Stimulated activated naive CD8-positive, alpha-beta T cell treated with anti-CD3 and anti-CD28 coated beads, Interleukin-15, amount 100 ng/mL, for 72 hours (primary cell): ENCODE measurements at regions not wholly inside any gene's neighbourhood (a gene's known extent, or its start where the extent isn't known, plus 50 kb on each side); places are given as distances from the start of the nearest gene placed in this dataset.
"Not testable (repeated sequence)": the region's sequence is repeated elsewhere in the genome, so short reads cannot be mapped to it uniquely, and the experiment has no call there.

Experiments
- ATAC-seq: fragments of 150-1000 bp; cut with Tn5 transposase; 2 replicates; pipeline ENCODE4 v1.10.0; 2021; ENCODE audit warnings: mild to moderate bottlenecking, moderate library complexity
- DNase-seq, 2 donors: peaks; one replicate each; pipeline ENCODE4 v3.0.0; 2021 to 2022
- H3K27ac Mint-ChIP-seq, 2 donors: one replicate each; pipeline ENCODE4 v1.8.0; 2022; ENCODE audit warnings: mild to moderate bottlenecking in 2 of 2, mixed read lengths in 2 of 2, moderate library complexity in 2 of 2
- H3K27me3 Mint-ChIP-seq: one replicate; pipeline ENCODE4 v1.8.0; 2022; ENCODE audit warnings: mixed read lengths
- H3K4me1 Mint-ChIP-seq: one replicate; pipeline ENCODE4 v1.8.0; 2022; ENCODE audit warnings: mild to moderate bottlenecking, mixed read lengths
- H3K4me3 Mint-ChIP-seq, 2 donors: one replicate each; pipeline ENCODE4 v1.8.0; 2022; ENCODE audit warnings: mild to moderate bottlenecking in 2 of 2, mixed read lengths in 2 of 2, moderate library complexity in 1 of 2
- H3K9me3 Mint-ChIP-seq, 2 donors: one replicate each; pipeline ENCODE4 v1.8.0; 2022; ENCODE audit warnings: mixed read lengths in 2 of 2

GRCh38 chr19:30254158-30254557 lies 118.0 kb upstream of the ZNF536 start:
- H3K9me3 Mint-ChIP-seq = no peaks in the 10 kb centered on the region
- H3K4me3 Mint-ChIP-seq = no peak overlapping the region
- no peak overlapping the region for H3K27ac Mint-ChIP-seq
- DNase-seq (no peak), ATAC-seq (no peak)
- H3K4me1 Mint-ChIP-seq = no peaks in the 10 kb centered on the region
- peaks cover 51% of the 10 kb centered on the region for H3K27me3 Mint-ChIP-seq

GRCh38 chr19:30254789-30255188 lies 117.4 kb upstream of the ZNF536 start:
- Mint-ChIP-seq H3K4me3 (no peak overlapping the region), H3K9me3 (no peaks in the 10 kb centered on the region), H3K27ac (no peak overlapping the region), H3K4me1 (no peaks in the 10 kb centered on the region), H3K27me3 (peaks cover 51% of the 10 kb centered on the region)
- ATAC-seq (no peak), DNase-seq (no peak)

GRCh38 chr19:30255791-30256495 lies 116.2 kb upstream of the ZNF536 start:
- no peak overlapping the region for H3K4me3 Mint-ChIP-seq
- no peaks in the 10 kb centered on the region for H3K9me3 Mint-ChIP-seq
- H3K27ac Mint-ChIP-seq = no peak overlapping the region
- H3K4me1 Mint-ChIP-seq = no peaks in the 10 kb centered on the region
- DNase-seq = no peak
- peaks cover 51% of the 10 kb centered on the region for H3K27me3 Mint-ChIP-seq
- ATAC-seq = no peak

GRCh38 chr19:30256496-30256850 lies 115.7 kb upstream of the ZNF536 start:
- Mint-ChIP-seq H3K9me3 (no peaks in the 10 kb centered on the region), H3K4me3 (no peak overlapping the region), H3K27ac (no peak overlapping the region), H3K27me3 (peaks cover 51% of the 10 kb centered on the region), H3K4me1 (no peaks in the 10 kb centered on the region)
- DNase-seq = no peak
- ATAC-seq = no peak

- no peaks in the 10 kb centered on the region for H3K9me3 Mint-ChIP-seq
- ATAC-seq (no peak), DNase-seq (no peak)
- no peak overlapping the region for H3K4me3 Mint-ChIP-seq
- H3K27ac Mint-ChIP-seq = no peak overlapping the region
- H3K27me3 Mint-ChIP-seq = peaks cover 35% of the 10 kb centered on the region
- no peaks in the 10 kb centered on the region for H3K4me1 Mint-ChIP-seq
These were observed 108.3 kb upstream of the ZNF536 start for GRCh38 chr19:30263830-30264381.

GRCh38 chr19:30265918-30266317 lies 106.3 kb upstream of the ZNF536 start:
- not testable (repeated sequence) for DNase-seq, H3K4me3 Mint-ChIP-seq, ATAC-seq

GRCh38 chr19:30266687-30267086 lies 105.5 kb upstream of the ZNF536 start:
- Mint-ChIP-seq H3K9me3 (no peaks in the 10 kb centered on the region), H3K27ac (no peak overlapping the region), H3K4me1 (no peaks in the 10 kb centered on the region), H3K4me3 (no peak overlapping the region), H3K27me3 (peaks cover 41% of the 10 kb centered on the region)
- DNase-seq (no peak), ATAC-seq (no peak)

More at GRCh38 chr19:30265918-30266317, 106.3 kb upstream of the ZNF536 start:
- H3K27ac Mint-ChIP-seq, H3K9me3 Mint-ChIP-seq, H3K4me1 Mint-ChIP-seq: not testable (repeated sequence)
- peaks cover 41% of the 10 kb centered on the region for H3K27me3 Mint-ChIP-seq

GRCh38 chr19:30267332-30267731 lies 104.9 kb upstream of the ZNF536 start:
- peaks cover 41% of the 10 kb centered on the region for H3K27me3 Mint-ChIP-seq
- DNase-seq (no peak), ATAC-seq (no peak)
- no peak overlapping the region for H3K27ac Mint-ChIP-seq
- H3K9me3 Mint-ChIP-seq = peaks cover 1 to 3% of the 10 kb centered on the region in 2 donors
- H3K4me1 Mint-ChIP-seq = no peaks in the 10 kb centered on the region
- H3K4me3 Mint-ChIP-seq = no peak overlapping the region

- ATAC-seq (no peak), DNase-seq (no peak)
- Mint-ChIP-seq H3K4me1 (no peaks in the 10 kb centered on the region), H3K27ac (peak overlapping the region in 1 of 2 donors; percentile 35), H3K4me3 (no peak overlapping the region), H3K27me3 (peaks cover 38% of the 10 kb centered on the region), H3K9me3 (peaks cover 11 to 14% of the 10 kb centered on the region in 2 donors)
These were observed 103.6 kb upstream of the ZNF536 start for GRCh38 chr19:30268601-30269000.

- Mint-ChIP-seq H3K27ac (no peak overlapping the region), H3K4me1 (no peaks in the 10 kb centered on the region), H3K9me3 (peaks cover 12 to 19% of the 10 kb centered on the region in 2 donors), H3K27me3 (peaks cover 28% of the 10 kb centered on the region), H3K4me3 (no peak overlapping the region)
- DNase-seq (no peak), ATAC-seq (no peak)
These were observed 102.5 kb upstream of the ZNF536 start for GRCh38 chr19:30269638-30270037.

GRCh38 chr19:30271816-30272215 lies 100.4 kb upstream of the ZNF536 start:
- Mint-ChIP-seq H3K27me3 (peaks cover 13% of the 10 kb centered on the region), H3K4me1 (no peaks in the 10 kb centered on the region), H3K27ac (no peak overlapping the region), H3K4me3 (no peak overlapping the region), H3K9me3 (peaks cover 12 to 21% of the 10 kb centered on the region in 2 donors)
- no peak for ATAC-seq
- DNase-seq = no peak

- no peak for DNase-seq
- Mint-ChIP-seq H3K27ac (no peak overlapping the region), H3K9me3 (peaks cover 12 to 21% of the 10 kb centered on the region in 2 donors), H3K4me3 (no peak overlapping the region), H3K4me1 (no peaks in the 10 kb centered on the region), H3K27me3 (peaks cover 13% of the 10 kb centered on the region)
- ATAC-seq = no peak
These were observed 99.6 kb upstream of the ZNF536 start for GRCh38 chr19:30272554-30272953.

- H3K9me3 Mint-ChIP-seq = peaks cover 12 to 21% of the 10 kb centered on the region in 2 donors
- H3K27ac Mint-ChIP-seq = no peak overlapping the region
- no peak for ATAC-seq
- DNase-seq = no peak
- H3K27me3 Mint-ChIP-seq = peaks cover 13% of the 10 kb centered on the region
- no peaks in the 10 kb centered on the region for H3K4me1 Mint-ChIP-seq
- H3K4me3 Mint-ChIP-seq = no peak overlapping the region
These were observed 99.0 kb upstream of the ZNF536 start for GRCh38 chr19:30273184-30273583.

- H3K4me1 Mint-ChIP-seq = no peaks in the 10 kb centered on the region
- no peak overlapping the region for H3K27ac Mint-ChIP-seq
- H3K9me3 Mint-ChIP-seq = peaks cover 12 to 21% of the 10 kb centered on the region in 2 donors
- no peak overlapping the region for H3K4me3 Mint-ChIP-seq
- no peaks in the 10 kb centered on the region for H3K27me3 Mint-ChIP-seq
- ATAC-seq (no peak), DNase-seq (no peak)
These were observed 97.2 kb upstream of the ZNF536 start for GRCh38 chr19:30274987-30275386.

- Mint-ChIP-seq H3K27me3 (no peaks in the 10 kb centered on the region), H3K27ac (no peak overlapping the region), H3K4me1 (no peaks in the 10 kb centered on the region), H3K4me3 (no peak overlapping the region), H3K9me3 (peaks cover 12 to 21% of the 10 kb centered on the region in 2 donors)
- DNase-seq (no peak), ATAC-seq (no peak)
These were observed 95.9 kb upstream of the ZNF536 start for GRCh38 chr19:30276011-30276882.

GRCh38 chr19:30276883-30277280 lies 95.3 kb upstream of the ZNF536 start:
- no peak overlapping the region for H3K4me3 Mint-ChIP-seq
- ATAC-seq (no peak), DNase-seq (no peak)
- no peaks in the 10 kb centered on the region for H3K4me1 Mint-ChIP-seq
- H3K27me3 Mint-ChIP-seq = no peaks in the 10 kb centered on the region
- peaks cover 12 to 21% of the 10 kb centered on the region in 2 donors for H3K9me3 Mint-ChIP-seq
- no peak overlapping the region for H3K27ac Mint-ChIP-seq
